B cell (primary cell): ENCODE measurements at regions not wholly inside any gene's neighbourhood (a gene's known extent, or its start where the extent isn't known, plus 50 kb on each side); places are given as distances from the start of the nearest gene placed in this dataset.
A peak's percentile ranks its signal among the peaks of the same experiment; 100 is the strongest.

Experiments
- ATAC-seq: fragments of 200-7000 bp; cut with Tn5 transposase; one replicate; pipeline ENCODE4 v1.10.0; 2021; ENCODE audit warnings: low read depth, mild to moderate bottlenecking, moderate number of reproducible peaks, moderate library complexity
- CTCF ChIA-PET: fragments of 350-600 bp; sonication (Branson Sonifier 250); formaldehyde crosslinking; loops from one replicate; lab custom pipeline; 2021; ENCODE audit warnings: antibody characterized with exemption, inconsistent platforms; lab: Charles Lee
- POLR2A ChIA-PET: fragments of 350-600 bp; sonication (Branson Sonifier 250); formaldehyde crosslinking; loops from one replicate; lab custom pipeline; 2021; ENCODE audit warnings: antibody characterized with exemption; lab: Charles Lee
- DNase-seq: peaks from one replicate; pipeline ENCODE4 v3.0.0; 2013
- H2AFZ ChIP-seq: 2 replicates; pipeline ENCODE4 v1.6.1; 2012; ENCODE audit warnings: mild to moderate bottlenecking, low read depth, low read length; ENCODE audit not compliant: insufficient read depth, poor library complexity, severe bottlenecking
- H3K27ac ChIP-seq, 2 donors: 1 replicate in 1 of 2; 2 replicates in 1 of 2; pipeline ENCODE4 v1.5.1; 2012 to 2013; ENCODE audit warnings: low read length in 2 of 2, mild to moderate bottlenecking in 2 of 2, moderate library complexity in 1 of 2
- H3K27me3 ChIP-seq, 4 experiments: fragments of 200-600 bp in 1 of 4; sonication (generic) in 1 of 4; replicated peaks in 1 of 4; 1 replicate in 2 of 4; 2 replicates in 2 of 4; pipeline versions ENCODE4 v1.6.1 to v1.7.0; 2013 to 2016; ENCODE audit warnings: low read length in 3 of 4, mild to moderate bottlenecking in 2 of 4, mixed read lengths in 1 of 4, moderate library complexity in 1 of 4; ENCODE audit not compliant: insufficient read depth in 4 of 4, control insufficient read depth in 3 of 4; ENCODE audit errors: control extremely low read depth in 1 of 4
- H3K36me3 ChIP-seq, 2 experiments: replicated peaks in 1 of 2; 1 replicate in 1 of 2; 2 replicates in 1 of 2; pipeline versions ENCODE4 v1.6.1 to v1.7.1; 2013; ENCODE audit warnings: low read length in 1 of 2; ENCODE audit not compliant: insufficient read depth in 2 of 2, control insufficient read depth in 1 of 2; ENCODE audit errors: control extremely low read depth in 1 of 2, extremely low read depth in 1 of 2
- H3K4me1 ChIP-seq, 2 donors: fragments of 200-600 bp in 1 of 2; sonication (generic) in 1 of 2; 1 replicate in 1 of 2; 2 replicates in 1 of 2; pipeline versions ENCODE4 v1.5.1 to v1.6.1; 2013 to 2017; ENCODE audit warnings: low read length in 2 of 2; ENCODE audit not compliant: control insufficient read depth in 2 of 2, insufficient read depth in 2 of 2
- H3K4me2 ChIP-seq: replicated peaks from 2 replicates; pipeline ENCODE3; 2012; ENCODE audit warnings: mild to moderate bottlenecking, low read depth, low read length; ENCODE audit not compliant: poor library complexity, severe bottlenecking
- H3K4me3 ChIP-seq, 5 experiments: fragments of 200-600 bp in 1 of 5; sonication (generic) in 1 of 5; 1 replicate in 3 of 5; 2 replicates in 2 of 5; pipeline versions ENCODE4 v1.5.1 to v1.7.0; 2011 to 2016; ENCODE audit warnings: low read length in 4 of 5, mild to moderate bottlenecking in 4 of 5, low read depth in 2 of 5, control low read depth in 1 of 5, moderate library complexity in 1 of 5; ENCODE audit not compliant: insufficient read depth in 1 of 5; ENCODE audit errors: control extremely low read depth in 1 of 5, extremely low read depth in 1 of 5
- H3K79me2 ChIP-seq: fragments of 200-600 bp; sonication (generic); one replicate; pipeline ENCODE4 v1.6.0; 2016; ENCODE audit warnings: low read length; ENCODE audit not compliant: control insufficient read depth, insufficient read depth
- H3K9ac ChIP-seq: fragments of 200-600 bp; sonication (generic); 2 replicates; pipeline ENCODE4 v1.6.1; 2017; ENCODE audit warnings: mild to moderate bottlenecking, low read length, moderate library complexity
- H3K9me3 ChIP-seq, 3 donors: one replicate each; pipeline versions ENCODE4 v1.6.1 to v1.7.1; 2013; ENCODE audit warnings: low read length in 2 of 3; ENCODE audit not compliant: control insufficient read depth in 2 of 3, insufficient read depth in 1 of 3; ENCODE audit errors: control extremely low read depth in 1 of 3
- H4K20me1 ChIP-seq: 2 replicates; pipeline ENCODE4 v1.6.0; 2012; ENCODE audit warnings: mild to moderate bottlenecking, low read length; ENCODE audit not compliant: insufficient read depth, control insufficient read depth, poor library complexity, severe bottlenecking
- H3K27ac Mint-ChIP-seq: one replicate; pipeline ENCODE4 v1.8.0; 2021; ENCODE audit warnings: mixed read lengths
- H3K27me3 Mint-ChIP-seq: one replicate; pipeline ENCODE4 v1.8.0; 2021; ENCODE audit warnings: mixed read lengths
- H3K4me1 Mint-ChIP-seq: one replicate; pipeline ENCODE4 v1.8.0; 2021; ENCODE audit warnings: mixed read lengths
- H3K4me3 Mint-ChIP-seq: one replicate; pipeline ENCODE4 v1.8.0; 2021; ENCODE audit warnings: mixed read lengths
- H3K9me3 Mint-ChIP-seq: one replicate; pipeline ENCODE4 v1.8.0; 2022; ENCODE audit warnings: mixed read lengths; ENCODE audit not compliant: insufficient read depth
- EZH2 ChIP-seq: IDR thresholded peaks from 2 replicates; pipeline ENCODE4 v1.6.1; 2012; ENCODE audit warnings: borderline replicate concordance, low read depth, mild to moderate bottlenecking, moderate library complexity, low read length; ENCODE audit not compliant: insufficient read depth, poor library complexity, severe bottlenecking
- WGBS: methylation state at CpG from one replicate; pipeline ENCODE4 v1.1.5; 2013; ENCODE audit warnings: missing lambda C conversion rate; ENCODE audit not compliant: insufficient coverage; 5-methylcytosine and 5-hydroxymethylcytosine counted together
- intact Hi-C: fragments of 100-400 bp; cut with micrococcal nuclease; formaldehyde crosslinking; loops from one replicate; pipeline ENCODE4 v1.10.0; 2022
- TF ChIP-seq, protein P1 (sequence below): fragments of 200-600 bp; IDR thresholded peaks from one replicate; pipeline ENCODE4 v1.8.0; 2022; ENCODE audit warnings: antibody characterized with exemption, mild to moderate bottlenecking

DNA sequence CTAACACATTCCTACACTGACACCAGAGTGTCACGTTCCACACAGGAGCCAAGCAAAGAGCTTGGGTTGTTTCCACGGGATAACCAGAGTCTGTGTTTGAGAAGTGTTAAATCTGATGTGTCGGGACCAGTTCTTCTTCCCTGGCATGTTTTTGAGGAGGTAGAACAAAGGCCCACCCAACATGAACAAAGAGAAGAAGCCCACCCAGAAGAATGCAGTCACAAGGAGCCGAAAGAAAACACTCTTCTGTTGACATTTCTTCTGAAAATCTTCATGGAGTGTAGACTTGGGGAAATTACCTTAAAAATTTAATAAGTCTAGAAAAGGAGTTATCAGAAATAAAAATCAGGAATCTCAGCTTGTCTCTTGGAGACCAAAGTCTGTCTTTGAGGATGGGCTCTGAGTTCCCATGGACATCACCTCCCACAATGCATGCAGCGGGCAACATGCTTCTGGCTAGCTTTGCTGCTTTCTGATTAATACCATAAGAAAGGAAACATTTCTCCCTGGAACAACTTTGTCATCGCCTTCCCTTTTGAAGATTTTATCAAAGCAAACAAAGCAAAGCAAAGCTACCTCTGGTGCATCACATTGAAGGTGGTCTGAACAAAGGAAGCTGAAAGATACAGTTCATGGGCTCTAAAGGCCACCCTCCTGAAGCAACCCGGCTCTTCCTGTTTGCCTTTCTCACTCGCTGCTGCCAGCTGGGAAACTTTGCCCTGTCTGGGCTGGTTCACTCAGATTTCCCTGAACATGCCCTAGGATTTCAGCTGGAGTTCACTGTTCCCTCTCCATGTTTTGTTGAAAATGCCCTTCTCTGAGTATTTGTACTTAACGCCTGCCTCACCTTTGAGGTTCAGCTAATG, 448.1 kb downstream of the KIF16B start:
- Mint-ChIP-seq H3K4me3 (no peak overlapping the region), H3K27me3 (no peaks in the 10 kb centered on the region), H3K9me3 (no peaks in the 10 kb centered on the region), H3K4me1 (peaks cover 14% of the 10 kb centered on the region), H3K27ac (peak overlapping the region; percentile 50)
- intact Hi-C loops: no loop called here
- H3K4me1 ChIP-seq: peaks cover 7 to 9% of the 10 kb centered on the region in 2 donors
- peak overlapping the region; percentile 9 for H2AFZ ChIP-seq
- H3K27me3 ChIP-seq: no peaks in the 10 kb centered on the region
- no peak for DNase-seq
- H3K79me2 ChIP-seq: no peaks in the 10 kb centered on the region
- H4K20me1 ChIP-seq: no peaks in the 10 kb centered on the region
- 72% methylated on average over 4 of the region's 9 CpGs for WGBS
- H3K4me2 ChIP-seq: no peak overlapping the region
- no peak for TF ChIP-seq EZH2
- TF ChIP-seq, protein P1, sequence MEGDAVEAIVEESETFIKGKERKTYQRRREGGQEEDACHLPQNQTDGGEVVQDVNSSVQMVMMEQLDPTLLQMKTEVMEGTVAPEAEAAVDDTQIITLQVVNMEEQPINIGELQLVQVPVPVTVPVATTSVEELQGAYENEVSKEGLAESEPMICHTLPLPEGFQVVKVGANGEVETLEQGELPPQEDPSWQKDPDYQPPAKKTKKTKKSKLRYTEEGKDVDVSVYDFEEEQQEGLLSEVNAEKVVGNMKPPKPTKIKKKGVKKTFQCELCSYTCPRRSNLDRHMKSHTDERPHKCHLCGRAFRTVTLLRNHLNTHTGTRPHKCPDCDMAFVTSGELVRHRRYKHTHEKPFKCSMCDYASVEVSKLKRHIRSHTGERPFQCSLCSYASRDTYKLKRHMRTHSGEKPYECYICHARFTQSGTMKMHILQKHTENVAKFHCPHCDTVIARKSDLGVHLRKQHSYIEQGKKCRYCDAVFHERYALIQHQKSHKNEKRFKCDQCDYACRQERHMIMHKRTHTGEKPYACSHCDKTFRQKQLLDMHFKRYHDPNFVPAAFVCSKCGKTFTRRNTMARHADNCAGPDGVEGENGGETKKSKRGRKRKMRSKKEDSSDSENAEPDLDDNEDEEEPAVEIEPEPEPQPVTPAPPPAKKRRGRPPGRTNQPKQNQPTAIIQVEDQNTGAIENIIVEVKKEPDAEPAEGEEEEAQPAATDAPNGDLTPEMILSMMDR: no peak
- peaks cover 0 to 4% (median 0%) of the 10 kb centered on the region in 3 donors for H3K9me3 ChIP-seq
- no peak overlapping the region for H3K27ac ChIP-seq
- ChIA-PET CTCF (interaction anchor here (0.6 kb wide), 1 partner anchor 247 kb away, joined by 3 read pairs; no protein-coding TSS in a partner anchor), POLR2A (no interaction called here)
- ATAC-seq: no peak
- H3K9ac ChIP-seq: no peak overlapping the region
- H3K4me3 ChIP-seq: no peak overlapping the region
- no peaks in the 10 kb centered on the region for H3K36me3 ChIP-seq

DNA sequence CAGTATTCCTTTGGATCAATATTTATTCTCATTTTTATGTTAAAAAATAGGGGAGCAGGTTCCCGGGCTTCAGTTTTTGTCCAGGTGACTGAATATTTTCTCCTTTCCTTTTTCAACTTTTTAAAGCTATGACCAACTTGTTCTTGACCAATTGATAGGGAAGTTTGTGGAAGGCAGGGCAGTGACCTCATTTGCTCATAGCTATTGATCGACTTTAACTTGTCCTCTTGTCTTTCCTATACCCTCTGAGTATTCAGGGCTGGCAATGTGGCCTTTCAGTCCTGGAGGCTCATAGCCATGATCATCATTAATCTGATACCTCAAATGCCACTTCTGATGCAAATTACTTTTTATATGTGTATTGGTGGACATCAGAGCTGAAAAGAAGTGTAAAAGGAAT, 448.8 kb downstream of the KIF16B start:
- H4K20me1 ChIP-seq: no peaks in the 10 kb centered on the region
- peaks cover 0 to 4% (median 0%) of the 10 kb centered on the region in 3 donors for H3K9me3 ChIP-seq
- no peak overlapping the region for H2AFZ ChIP-seq
- WGBS: no CpG with 5 or more reads among the region's 2 CpGs
- no peak overlapping the region for H3K4me2 ChIP-seq
- Mint-ChIP-seq H3K4me1 (peaks cover 14% of the 10 kb centered on the region), H3K27ac (no peak overlapping the region), H3K27me3 (no peaks in the 10 kb centered on the region), H3K9me3 (no peaks in the 10 kb centered on the region), H3K4me3 (no peak overlapping the region)
- DNase-seq: no peak
- H3K27me3 ChIP-seq: no peaks in the 10 kb centered on the region
- no peak for ATAC-seq
- no peaks in the 10 kb centered on the region for H3K36me3 ChIP-seq
- POLR2A ChIA-PET: no interaction called here
- no peaks in the 10 kb centered on the region for H3K79me2 ChIP-seq
- H3K9ac ChIP-seq: no peak overlapping the region
- no peak overlapping the region for H3K27ac ChIP-seq
- intact Hi-C loops: no loop called here
- H3K4me3 ChIP-seq: no peak overlapping the region
- TF ChIP-seq EZH2: no peak
- TF ChIP-seq, protein P1: no peak
- H3K4me1 ChIP-seq: peaks cover 7 to 9% of the 10 kb centered on the region in 2 donors
- CTCF ChIA-PET: interaction anchor here (0.6 kb wide), 1 partner anchor 247 kb away, joined by 3 read pairs; no protein-coding TSS in a partner anchor
